ENCODE measurements at regions not wholly inside any gene's neighbourhood (a gene's known extent, or its start where the extent isn't known, plus 50 kb on each side); places are given as distances from the start of the nearest gene placed in this dataset.

DNA sequence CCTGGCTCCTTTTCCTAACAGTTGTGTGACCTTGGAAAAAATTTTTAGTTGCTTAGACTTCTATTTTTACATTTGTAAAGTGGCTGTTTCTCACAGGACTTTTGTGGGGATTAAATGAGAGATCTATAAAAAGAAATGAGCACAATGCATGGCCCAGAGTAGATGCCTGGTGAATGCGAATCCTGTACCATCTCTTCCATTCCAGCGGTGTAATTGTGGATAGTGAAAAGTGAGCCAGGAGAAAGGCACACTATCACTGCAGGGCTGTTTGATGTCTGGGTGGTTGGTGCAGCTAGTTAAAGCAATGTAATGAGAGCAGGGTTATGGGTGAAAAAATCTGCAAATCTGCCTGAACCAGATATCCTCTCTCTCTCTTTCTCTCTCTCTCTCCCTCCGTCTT lies 347.5 kb upstream of the CITED2 start:
- no peak for DNase-seq (ENCODE audit: extremely low spot score)
- TF ChIP-seq, protein P1, sequence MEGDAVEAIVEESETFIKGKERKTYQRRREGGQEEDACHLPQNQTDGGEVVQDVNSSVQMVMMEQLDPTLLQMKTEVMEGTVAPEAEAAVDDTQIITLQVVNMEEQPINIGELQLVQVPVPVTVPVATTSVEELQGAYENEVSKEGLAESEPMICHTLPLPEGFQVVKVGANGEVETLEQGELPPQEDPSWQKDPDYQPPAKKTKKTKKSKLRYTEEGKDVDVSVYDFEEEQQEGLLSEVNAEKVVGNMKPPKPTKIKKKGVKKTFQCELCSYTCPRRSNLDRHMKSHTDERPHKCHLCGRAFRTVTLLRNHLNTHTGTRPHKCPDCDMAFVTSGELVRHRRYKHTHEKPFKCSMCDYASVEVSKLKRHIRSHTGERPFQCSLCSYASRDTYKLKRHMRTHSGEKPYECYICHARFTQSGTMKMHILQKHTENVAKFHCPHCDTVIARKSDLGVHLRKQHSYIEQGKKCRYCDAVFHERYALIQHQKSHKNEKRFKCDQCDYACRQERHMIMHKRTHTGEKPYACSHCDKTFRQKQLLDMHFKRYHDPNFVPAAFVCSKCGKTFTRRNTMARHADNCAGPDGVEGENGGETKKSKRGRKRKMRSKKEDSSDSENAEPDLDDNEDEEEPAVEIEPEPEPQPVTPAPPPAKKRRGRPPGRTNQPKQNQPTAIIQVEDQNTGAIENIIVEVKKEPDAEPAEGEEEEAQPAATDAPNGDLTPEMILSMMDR (IDR thresholded peaks at IDR 0.05; ENCODE audit: control extremely low read depth, extremely low read depth, low read depth, missing control alignments), result no peak
- ChIA-PET CTCF (interaction anchor here (1.0 to 1.4 kb wide), 3 partner anchors 14 to 36 kb away, joined by 3 to 4 read pairs (median 4); no protein-coding TSS in a partner anchor), POLR2A (no interaction called here)

DNA sequence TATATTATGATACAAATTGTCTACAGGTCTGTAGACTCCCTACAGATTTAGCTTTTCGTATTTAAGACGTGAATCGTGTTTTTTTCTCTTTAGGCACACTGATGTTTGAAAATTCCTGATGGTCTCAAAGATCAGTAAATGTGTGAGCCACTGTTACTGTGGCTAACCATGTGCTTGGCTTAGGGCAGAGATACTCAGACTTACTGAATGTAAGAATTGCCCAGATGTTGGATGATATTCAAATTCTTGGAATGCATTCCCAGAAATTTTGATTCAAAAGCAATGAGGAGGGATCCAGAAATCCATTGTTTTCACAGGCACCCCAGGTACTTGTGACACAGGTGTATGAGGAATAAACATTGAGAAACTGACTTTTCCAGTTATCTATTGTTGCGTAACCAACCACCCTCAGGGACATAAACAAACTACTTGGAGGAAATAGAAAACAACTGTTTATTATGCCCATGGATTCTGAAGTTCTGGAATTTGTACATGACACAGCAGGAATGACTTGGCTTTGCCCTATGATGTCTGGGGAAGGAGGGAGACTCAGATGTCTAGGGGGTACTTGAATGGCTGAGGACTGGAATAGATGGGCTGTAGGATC lies 339.6 kb upstream of the CITED2 start:
- ChIA-PET CTCF (interaction anchor here (1.6 kb wide), 1 partner anchor 10 kb away, joined by 6 read pairs; no protein-coding TSS in a partner anchor), POLR2A (no interaction called here)
- TF ChIP-seq, protein P1 (IDR thresholded peaks at IDR 0.05; ENCODE audit: control extremely low read depth, extremely low read depth, low read depth, missing control alignments), result no peak
- no peak for DNase-seq (ENCODE audit: extremely low spot score)

DNA sequence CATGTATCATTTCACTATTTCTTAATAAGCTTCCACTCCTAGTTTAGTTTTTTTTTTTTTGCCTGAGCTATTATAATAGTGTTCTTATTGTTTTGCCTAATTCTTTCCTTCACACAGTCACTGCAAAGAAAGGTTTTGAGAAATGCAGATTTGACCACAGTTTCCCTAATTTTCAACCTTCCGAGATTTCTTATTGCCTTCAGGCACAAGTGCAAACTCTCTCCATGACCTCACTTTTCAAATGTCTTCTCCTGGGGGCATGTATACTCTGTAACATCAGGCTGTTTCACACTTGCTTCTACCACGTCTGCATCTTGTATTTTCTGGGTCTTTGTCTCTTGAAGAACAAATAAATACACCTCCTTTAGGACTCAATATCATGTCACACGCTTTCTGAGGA lies 339.0 kb upstream of the CITED2 start:
- ChIA-PET POLR2A (no interaction called here), CTCF (no interaction called here)

DNA sequence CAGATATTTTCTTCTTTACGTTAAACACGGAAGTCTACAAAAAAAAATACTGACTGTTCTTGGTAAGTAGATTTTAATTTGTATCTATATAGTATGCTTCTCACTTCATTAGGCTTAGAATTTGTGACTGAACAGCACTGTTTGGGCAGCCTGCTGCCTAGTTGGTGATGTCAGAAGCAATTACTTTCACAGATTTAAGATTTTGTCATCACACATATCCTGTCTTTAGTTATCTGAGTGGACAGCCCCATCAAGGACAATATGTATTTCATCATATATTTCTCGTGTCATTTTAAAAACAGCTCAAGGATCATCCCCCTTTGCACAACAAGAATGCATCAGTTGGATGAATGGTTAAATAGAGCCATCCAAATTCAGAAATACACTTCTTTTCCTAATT lies 338.4 kb upstream of the CITED2 start:
- ChIA-PET POLR2A (no interaction called here), CTCF (no interaction called here)
- TF ChIP-seq, protein P1 (IDR thresholded peaks at IDR 0.05; ENCODE audit: control extremely low read depth, extremely low read depth, low read depth, missing control alignments), result no peak
- no peak for DNase-seq (ENCODE audit: extremely low spot score)

More for the DNA sequence above, 339.0 kb upstream of the CITED2 start:
- TF ChIP-seq, protein P1 (IDR thresholded peaks at IDR 0.05; ENCODE audit: control extremely low read depth, extremely low read depth, low read depth, missing control alignments), result no peak
- DNase-seq (ENCODE audit: extremely low spot score), result no peak

DNA sequence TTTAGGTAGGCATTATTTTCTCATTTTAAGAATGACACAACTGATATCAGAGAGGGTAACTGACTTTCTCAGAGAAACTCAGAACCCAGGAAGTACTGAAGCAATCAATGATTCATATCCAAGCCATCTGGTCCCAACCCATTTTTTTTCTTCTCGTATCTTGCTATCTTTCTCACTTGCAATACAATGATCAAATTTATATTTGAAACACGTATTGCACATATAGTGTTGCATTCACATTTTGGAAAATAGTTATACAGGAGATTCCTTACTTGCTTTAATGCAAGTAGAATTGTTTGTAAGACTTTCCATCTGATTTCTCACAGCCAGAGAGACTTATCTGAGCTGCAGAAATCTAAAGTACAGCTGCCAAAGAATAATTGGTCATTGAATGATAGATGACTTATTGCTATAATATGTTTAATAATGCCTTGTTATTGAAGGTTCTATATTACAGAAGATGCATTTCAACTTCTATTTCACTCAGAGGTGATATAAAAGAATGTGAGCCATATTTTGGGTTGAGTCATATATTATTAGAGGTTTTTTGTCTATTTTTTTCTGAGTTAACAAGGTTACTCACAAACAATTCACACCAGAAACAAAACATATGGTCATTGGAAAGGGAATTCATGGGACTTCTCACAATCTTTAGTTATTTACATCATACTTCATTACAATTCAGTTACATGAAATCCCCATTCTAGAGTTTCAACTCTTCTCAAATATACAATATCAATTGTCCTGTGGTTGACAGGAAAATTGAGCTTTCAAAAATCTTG lies 337.5 kb upstream of the CITED2 start:
- POLR2A ChIA-PET, result no interaction called here
- CTCF ChIA-PET, result no interaction called here
- TF ChIP-seq, protein P1 (IDR thresholded peaks at IDR 0.05; ENCODE audit: control extremely low read depth, extremely low read depth, low read depth, missing control alignments), result no peak
- DNase-seq (ENCODE audit: extremely low spot score), result no peak

DNA sequence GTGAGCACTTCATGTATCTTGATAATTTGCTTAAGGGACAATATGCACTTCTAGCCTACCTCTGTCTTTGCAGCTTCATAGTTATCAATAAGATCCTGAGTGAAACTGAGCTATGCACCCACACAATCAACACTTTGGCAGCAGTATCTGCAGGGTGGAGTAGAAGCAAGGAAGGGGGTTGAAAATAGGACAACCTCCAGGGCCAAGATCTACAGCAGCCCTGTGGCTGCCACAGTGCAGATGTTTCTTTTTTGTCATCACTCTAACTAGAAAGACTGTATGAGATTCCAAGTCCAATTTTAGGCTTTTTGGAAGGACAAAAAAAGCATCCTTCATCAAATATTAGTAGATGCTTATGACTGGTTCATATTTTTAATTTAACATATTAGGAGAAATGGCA lies 336.1 kb upstream of the CITED2 start:
- ChIA-PET POLR2A (no interaction called here), CTCF (no interaction called here)
- DNase-seq (ENCODE audit: extremely low spot score), result no peak
- TF ChIP-seq, protein P1 (IDR thresholded peaks at IDR 0.05; ENCODE audit: control extremely low read depth, extremely low read depth, low read depth, missing control alignments), result no peak
